ENCODE measurements at regions not wholly inside any gene's neighbourhood (a gene's known extent, or its start where the extent isn't known, plus 50 kb on each side); places are given as distances from the start of the nearest gene placed in this dataset.

DNA sequence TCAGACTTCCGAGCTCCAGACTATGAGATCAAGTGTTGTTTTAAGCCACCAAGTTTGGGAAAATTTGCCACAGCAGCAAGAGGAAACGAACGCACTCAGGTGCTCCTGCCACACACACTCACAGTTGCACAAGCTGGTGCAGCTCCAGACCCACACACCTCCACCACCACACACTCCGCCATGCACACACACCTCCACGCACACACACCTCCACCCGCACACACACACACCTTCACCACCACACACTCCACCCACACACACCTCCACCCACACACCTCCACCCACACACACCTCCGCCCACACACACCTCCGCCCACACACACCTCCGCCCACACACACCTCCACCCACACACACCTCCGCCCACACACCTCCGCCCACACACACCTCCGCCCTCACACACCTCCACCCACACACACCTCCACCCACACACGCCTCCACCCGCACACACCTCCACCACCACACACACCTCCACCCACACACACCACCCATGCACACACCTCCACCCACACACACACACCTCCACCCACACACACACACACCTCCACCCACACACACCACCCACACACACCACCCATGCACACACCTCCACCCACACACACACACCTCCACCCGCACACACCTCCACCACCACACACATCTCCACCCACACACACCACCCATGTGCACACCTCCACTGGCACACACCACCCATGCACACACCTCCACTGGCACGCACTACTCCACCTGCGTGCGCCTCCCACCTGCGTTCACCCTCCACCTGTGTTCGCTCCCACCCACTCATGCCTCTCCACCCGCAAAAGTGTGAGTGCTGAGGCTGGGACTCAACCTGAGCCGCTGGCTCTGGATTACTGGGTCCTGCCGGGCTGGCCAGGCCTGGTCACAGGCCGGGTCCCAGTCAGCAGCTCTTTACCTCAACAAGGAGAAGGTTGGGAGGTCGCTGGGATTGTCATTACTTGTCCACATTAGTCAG, 175.6 kb downstream of the BMP7 start:
- TF ChIP-seq CTCF (IDR thresholded peaks at IDR 0.05) (no peak), EZH2 (IDR thresholded peaks at IDR 0.05) (no peak)
